ENCODE measurements at regions not wholly inside any gene's neighbourhood (a gene's known extent, or its start where the extent isn't known, plus 50 kb on each side); places are given as distances from the start of the nearest gene placed in this dataset.

DNA sequence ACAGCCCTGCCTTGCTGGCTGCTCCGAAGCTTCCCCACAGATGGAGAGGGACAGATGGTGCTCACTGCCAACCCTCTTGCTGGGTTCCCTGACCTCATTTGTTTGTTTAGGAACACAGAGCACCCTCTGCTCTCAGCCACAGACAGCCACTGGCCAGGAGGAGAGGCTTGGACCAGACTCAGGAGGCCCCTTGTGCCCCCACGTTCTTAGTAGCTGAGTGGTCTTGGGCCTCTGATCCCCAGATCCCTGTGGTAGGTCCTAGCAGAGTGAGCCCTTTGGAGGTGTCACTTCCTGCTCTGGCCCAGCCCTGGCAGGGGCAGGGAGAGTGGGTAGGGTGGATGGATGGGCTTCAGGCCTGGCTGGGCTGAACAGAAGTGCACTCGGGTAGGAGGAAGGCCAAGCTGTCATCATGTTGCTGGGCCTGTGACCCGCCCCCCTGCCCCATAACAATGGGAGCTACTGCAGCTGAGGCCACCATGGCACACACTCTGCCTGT lies 84.0 kb downstream of the DHCR7 start (continued):
- TF ChIP-seq ZNF211 (tag by site-specific recombination; IDR thresholded peaks at IDR 0.05; ENCODE audit: low read depth) = no peak
- no peak for TF ChIP-seq ZNF658 (tag by site-specific recombination; IDR thresholded peaks at IDR 0.05)
- TF ChIP-seq, protein P1, sequence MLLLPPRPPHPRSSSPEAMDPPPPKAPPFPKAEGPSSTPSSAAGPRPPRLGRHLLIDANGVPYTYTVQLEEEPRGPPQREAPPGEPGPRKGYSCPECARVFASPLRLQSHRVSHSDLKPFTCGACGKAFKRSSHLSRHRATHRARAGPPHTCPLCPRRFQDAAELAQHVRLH (tag by site-specific recombination; IDR thresholded peaks at IDR 0.05) = no peak
- TF ChIP-seq EGR2 (tag by site-specific recombination; IDR thresholded peaks at IDR 0.05; ENCODE audit: low read depth) = no peak
- no peak for TF ChIP-seq HOXC10 (CRISPR knock-in tag; IDR thresholded peaks at IDR 0.05)
- no peak for TF ChIP-seq GLI4 (tag by site-specific recombination; IDR thresholded peaks at IDR 0.05)
- TF ChIP-seq ZNF548 (tag by site-specific recombination; IDR thresholded peaks at IDR 0.05) = no peak

DNA sequence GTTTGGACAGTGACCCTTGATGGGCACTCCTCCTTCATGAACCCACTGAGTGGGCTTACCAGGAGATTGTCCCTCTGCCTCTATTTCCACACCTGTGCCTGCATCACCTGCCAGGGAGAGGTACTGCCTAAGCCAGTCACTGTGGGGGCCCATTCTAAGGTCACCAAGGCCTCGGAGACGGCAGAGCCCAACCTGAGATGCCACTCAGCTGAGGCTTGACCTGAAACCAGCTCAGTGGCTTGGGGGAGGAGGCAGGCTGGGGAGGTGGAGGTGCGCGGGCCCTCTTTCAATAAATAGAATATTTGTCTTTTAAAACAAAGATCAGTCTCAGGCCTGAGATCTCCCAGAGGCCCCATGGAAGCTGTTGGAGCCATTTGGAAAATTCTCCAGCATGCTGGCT lies 84.5 kb downstream of the DHCR7 start:
- no peak overlapping the region for H3K27ac ChIP-seq (ENCODE audit: extremely low read depth, low read depth, low read length)
- H3K4me1 ChIP-seq (ENCODE audit: control insufficient read depth, insufficient read depth, low read length) = no peaks in the 10 kb centered on the region
- ChIA-PET CTCF (no interaction called here), POLR2A (no interaction called here)
- TF ChIP-seq ZNF48 (tag by site-specific recombination; IDR thresholded peaks at IDR 0.05) = no peak
- TF ChIP-seq, protein P2, sequence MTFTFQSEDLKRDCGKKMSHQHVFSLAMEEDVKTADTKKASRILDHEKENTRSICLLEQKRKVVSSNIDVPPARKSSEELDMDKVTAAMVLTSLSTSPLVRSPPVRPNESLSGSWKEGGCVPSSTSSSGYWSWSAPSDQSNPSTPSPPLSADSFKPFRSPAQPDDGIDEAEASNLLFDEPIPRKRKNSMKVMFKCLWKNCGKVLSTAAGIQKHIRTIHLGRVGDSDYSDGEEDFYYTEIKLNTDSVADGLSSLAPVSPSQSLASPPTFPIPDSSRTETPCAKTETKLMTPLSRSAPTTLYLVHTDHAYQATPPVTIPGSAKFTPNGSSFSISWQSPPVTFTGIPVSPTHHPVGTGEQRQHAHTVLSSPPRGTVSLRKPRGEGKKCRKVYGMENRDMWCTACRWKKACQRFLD (tag by site-specific recombination; IDR thresholded peaks at IDR 0.05) = no peak
- TF ChIP-seq SP7 (tag by site-specific recombination; IDR thresholded peaks at IDR 0.05) = no peak
- TF ChIP-seq, protein P3, sequence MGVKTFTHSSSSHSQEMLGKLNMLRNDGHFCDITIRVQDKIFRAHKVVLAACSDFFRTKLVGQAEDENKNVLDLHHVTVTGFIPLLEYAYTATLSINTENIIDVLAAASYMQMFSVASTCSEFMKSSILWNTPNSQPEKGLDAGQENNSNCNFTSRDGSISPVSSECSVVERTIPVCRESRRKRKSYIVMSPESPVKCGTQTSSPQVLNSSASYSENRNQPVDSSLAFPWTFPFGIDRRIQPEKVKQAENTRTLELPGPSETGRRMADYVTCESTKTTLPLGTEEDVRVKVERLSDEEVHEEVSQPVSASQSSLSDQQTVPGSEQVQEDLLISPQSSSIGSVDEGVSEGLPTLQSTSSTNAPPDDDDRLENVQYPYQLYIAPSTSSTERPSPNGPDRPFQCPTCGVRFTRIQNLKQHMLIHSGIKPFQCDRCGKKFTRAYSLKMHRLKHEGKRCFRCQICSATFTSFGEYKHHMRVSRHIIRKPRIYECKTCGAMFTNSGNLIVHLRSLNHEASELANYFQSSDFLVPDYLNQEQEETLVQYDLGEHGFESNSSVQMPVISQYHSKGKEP (tag by site-specific recombination; IDR thresholded peaks at IDR 0.05) = no peak
- TF ChIP-seq RBAK (tag by site-specific recombination; IDR thresholded peaks at IDR 0.05) = no peak
- TF ChIP-seq, protein P4, sequence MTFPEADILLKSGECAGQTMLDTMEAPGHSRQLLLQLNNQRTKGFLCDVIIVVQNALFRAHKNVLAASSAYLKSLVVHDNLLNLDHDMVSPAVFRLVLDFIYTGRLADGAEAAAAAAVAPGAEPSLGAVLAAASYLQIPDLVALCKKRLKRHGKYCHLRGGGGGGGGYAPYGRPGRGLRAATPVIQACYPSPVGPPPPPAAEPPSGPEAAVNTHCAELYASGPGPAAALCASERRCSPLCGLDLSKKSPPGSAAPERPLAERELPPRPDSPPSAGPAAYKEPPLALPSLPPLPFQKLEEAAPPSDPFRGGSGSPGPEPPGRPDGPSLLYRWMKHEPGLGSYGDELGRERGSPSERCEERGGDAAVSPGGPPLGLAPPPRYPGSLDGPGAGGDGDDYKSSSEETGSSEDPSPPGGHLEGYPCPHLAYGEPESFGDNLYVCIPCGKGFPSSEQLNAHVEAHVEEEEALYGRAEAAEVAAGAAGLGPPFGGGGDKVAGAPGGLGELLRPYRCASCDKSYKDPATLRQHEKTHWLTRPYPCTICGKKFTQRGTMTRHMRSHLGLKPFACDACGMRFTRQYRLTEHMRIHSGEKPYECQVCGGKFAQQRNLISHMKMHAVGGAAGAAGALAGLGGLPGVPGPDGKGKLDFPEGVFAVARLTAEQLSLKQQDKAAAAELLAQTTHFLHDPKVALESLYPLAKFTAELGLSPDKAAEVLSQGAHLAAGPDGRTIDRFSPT (tag by site-specific recombination; IDR thresholded peaks at IDR 0.05) = no peak
- TF ChIP-seq TRIM28 (IDR thresholded peaks at IDR 0.05; ENCODE audit: borderline replicate concordance, low read length) = no peak
- no peak for TF ChIP-seq ZSCAN23 (tag by site-specific recombination; IDR thresholded peaks at IDR 0.05)
- TF ChIP-seq ZNF114 (tag by site-specific recombination; IDR thresholded peaks at IDR 0.05) = no peak
- no peak for TF ChIP-seq ZNF350 (tag by site-specific recombination; IDR thresholded peaks at IDR 0.05)
- TF ChIP-seq, protein P5, sequence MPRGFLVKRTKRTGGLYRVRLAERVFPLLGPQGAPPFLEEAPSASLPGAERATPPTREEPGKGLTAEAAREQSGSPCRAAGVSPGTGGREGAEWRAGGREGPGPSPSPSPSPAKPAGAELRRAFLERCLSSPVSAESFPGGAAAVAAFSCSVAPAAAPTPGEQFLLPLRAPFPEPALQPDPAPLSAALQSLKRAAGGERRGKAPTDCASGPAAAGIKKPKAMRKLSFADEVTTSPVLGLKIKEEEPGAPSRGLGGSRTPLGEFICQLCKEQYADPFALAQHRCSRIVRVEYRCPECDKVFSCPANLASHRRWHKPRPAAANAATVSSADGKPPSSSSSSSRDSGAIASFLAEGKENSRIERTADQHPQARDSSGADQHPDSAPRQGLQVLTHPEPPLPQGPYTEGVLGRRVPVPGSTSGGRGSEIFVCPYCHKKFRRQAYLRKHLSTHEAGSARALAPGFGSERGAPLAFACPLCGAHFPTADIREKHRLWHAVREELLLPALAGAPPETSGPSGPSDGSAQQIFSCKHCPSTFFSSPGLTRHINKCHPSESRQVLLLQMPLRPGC (tag by site-specific recombination; IDR thresholded peaks at IDR 0.05) = no peak
- no peaks in the 10 kb centered on the region for H3K36me3 ChIP-seq (ENCODE audit: control insufficient read depth in 2 of 2, insufficient read depth in 1 of 2, low read length in 2 of 2)
- no peaks in the 10 kb centered on the region for H3K9me3 ChIP-seq (ENCODE audit: control insufficient read depth, insufficient read depth, low read depth, low read length)
- no peak overlapping the region for H3K4me3 ChIP-seq (ENCODE audit: low read depth, low read length)
